ENCODE measurements at regions not wholly inside any gene's neighbourhood (a gene's known extent, or its start where the extent isn't known, plus 50 kb on each side); places are given as distances from the start of the nearest gene placed in this dataset.

DNA sequence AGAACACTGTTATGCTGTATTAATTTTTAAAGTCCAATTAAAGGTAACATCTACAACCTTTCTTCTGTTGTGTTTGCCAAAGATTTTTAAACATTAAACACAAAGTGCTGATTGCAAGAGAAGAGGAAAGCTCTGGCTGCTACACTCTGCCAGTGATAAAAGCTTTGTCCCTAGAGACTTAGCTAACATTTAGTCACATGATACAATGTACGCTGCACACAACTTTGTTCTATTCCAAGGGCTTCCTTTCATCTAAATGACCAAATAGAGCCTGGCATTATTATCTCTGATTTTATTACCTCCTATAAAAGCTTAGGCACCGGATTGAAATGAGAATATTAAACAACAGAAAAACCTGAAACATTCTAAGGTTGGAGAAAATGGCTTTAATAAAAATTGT is 388.7 kb upstream of the PMFBP1 start:
- Histone ChIP-seq H4K20me1 (ENCODE audit: control insufficient read depth, insufficient read depth, low read depth, low read length) (no peaks in the 10 kb centered on the region), H3K27ac (ENCODE audit: low read depth, low read length) (no peak overlapping the region), H3K4me2 (ENCODE audit: low read length) (no peak overlapping the region), H3K27me3 (ENCODE audit: control insufficient read depth, low read length) (no peaks in the 10 kb centered on the region), H3K4me1 (ENCODE audit: control insufficient read depth, low read length) (peaks cover 7% of the 10 kb centered on the region), H3K9me3 (ENCODE audit: control insufficient read depth, insufficient read depth, low read length) (no peaks in the 10 kb centered on the region), H3K9me2 (replicated peaks; ENCODE audit: control insufficient read depth, low read length) (no peaks in the 10 kb centered on the region), H3K4me3 (ENCODE audit: low read length) (no peak overlapping the region), H3K36me3 (ENCODE audit: control insufficient read depth, low read length) (no peaks in the 10 kb centered on the region), H3K79me2 (ENCODE audit: control insufficient read depth, low read length) (no peaks in the 10 kb centered on the region), H3F3A (ENCODE audit: control insufficient read depth, insufficient read depth) (peaks cover 5% of the 10 kb centered on the region; the same call in 1 of the 2 replicates)
- TF ChIP-seq, protein P1, sequence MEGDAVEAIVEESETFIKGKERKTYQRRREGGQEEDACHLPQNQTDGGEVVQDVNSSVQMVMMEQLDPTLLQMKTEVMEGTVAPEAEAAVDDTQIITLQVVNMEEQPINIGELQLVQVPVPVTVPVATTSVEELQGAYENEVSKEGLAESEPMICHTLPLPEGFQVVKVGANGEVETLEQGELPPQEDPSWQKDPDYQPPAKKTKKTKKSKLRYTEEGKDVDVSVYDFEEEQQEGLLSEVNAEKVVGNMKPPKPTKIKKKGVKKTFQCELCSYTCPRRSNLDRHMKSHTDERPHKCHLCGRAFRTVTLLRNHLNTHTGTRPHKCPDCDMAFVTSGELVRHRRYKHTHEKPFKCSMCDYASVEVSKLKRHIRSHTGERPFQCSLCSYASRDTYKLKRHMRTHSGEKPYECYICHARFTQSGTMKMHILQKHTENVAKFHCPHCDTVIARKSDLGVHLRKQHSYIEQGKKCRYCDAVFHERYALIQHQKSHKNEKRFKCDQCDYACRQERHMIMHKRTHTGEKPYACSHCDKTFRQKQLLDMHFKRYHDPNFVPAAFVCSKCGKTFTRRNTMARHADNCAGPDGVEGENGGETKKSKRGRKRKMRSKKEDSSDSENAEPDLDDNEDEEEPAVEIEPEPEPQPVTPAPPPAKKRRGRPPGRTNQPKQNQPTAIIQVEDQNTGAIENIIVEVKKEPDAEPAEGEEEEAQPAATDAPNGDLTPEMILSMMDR (IDR thresholded peaks at IDR 0.05; ENCODE audit: low read depth, low read length, poor library complexity, severe bottlenecking): no peak
- TF ChIP-seq EZH2phosphoT487 (IDR thresholded peaks at IDR 0.05; ENCODE audit: borderline replicate concordance, low read length): no peak

DNA sequence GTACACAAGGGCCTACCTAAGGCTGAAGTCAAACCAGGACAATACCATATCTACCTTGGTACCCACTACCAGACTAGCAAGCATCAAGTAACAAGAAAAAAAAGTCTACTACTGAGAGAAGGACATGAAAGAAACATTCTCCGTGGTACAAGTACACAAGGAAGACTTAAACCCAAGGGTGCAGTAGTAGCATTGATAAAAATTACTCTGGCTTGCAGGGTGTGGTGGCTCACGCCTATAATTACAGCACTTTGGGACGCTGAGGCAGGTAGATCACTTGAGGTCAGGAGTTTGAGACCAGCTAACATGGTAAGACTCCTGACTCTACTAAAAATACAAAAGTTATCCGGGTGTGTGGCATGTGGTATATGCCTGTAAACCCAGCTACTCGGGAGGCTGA is 386.5 kb upstream of the PMFBP1 start:
- no peak overlapping the region for H3K4me3 ChIP-seq (ENCODE audit: low read length)
- H3K4me2 ChIP-seq (ENCODE audit: low read length): no peak overlapping the region
- H3K9me2 ChIP-seq (replicated peaks; ENCODE audit: control insufficient read depth, low read length): no peaks in the 10 kb centered on the region
- H3K4me1 ChIP-seq (ENCODE audit: control insufficient read depth, low read length): peaks cover 7% of the 10 kb centered on the region
- H3F3A ChIP-seq (ENCODE audit: control insufficient read depth, insufficient read depth): peaks cover 5% of the 10 kb centered on the region; the same call in 1 of the 2 replicates
- H3K79me2 ChIP-seq (ENCODE audit: control insufficient read depth, low read length): no peaks in the 10 kb centered on the region
- no peaks in the 10 kb centered on the region for H3K9me3 ChIP-seq (ENCODE audit: control insufficient read depth, insufficient read depth, low read length)
- TF ChIP-seq, protein P1 (IDR thresholded peaks at IDR 0.05; ENCODE audit: low read depth, low read length, poor library complexity, severe bottlenecking): no peak
- no peak for TF ChIP-seq EZH2phosphoT487 (IDR thresholded peaks at IDR 0.05; ENCODE audit: borderline replicate concordance, low read length)
- H3K27me3 ChIP-seq (ENCODE audit: control insufficient read depth, low read length): no peaks in the 10 kb centered on the region
- H4K20me1 ChIP-seq (ENCODE audit: control insufficient read depth, insufficient read depth, low read depth, low read length): no peaks in the 10 kb centered on the region
- no peaks in the 10 kb centered on the region for H3K36me3 ChIP-seq (ENCODE audit: control insufficient read depth, low read length)
- no peak overlapping the region for H3K27ac ChIP-seq (ENCODE audit: low read depth, low read length)

DNA sequence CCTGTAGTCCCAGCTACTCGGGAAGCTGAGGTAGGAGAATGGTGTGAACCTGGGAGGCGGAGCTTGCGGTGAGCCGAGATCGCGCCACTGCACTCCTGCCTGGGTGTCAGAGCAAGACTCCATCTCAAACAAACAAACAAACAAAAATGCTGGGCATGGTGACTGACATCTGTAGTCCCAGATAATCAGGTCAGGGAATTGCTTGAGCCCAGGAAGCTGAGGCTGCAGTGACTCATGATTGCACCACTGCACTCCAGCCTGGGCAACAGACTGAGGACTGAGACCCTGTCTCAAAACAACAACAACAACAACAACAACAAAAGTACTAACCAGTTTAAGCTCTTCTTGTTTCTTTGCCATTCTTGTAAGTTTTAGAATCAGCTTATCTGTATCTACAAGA is 383.0 kb upstream of the PMFBP1 start:
- TF ChIP-seq, protein P1 (IDR thresholded peaks at IDR 0.05; ENCODE audit: low read depth, low read length, poor library complexity, severe bottlenecking): no peak
- TF ChIP-seq EZH2phosphoT487 (IDR thresholded peaks at IDR 0.05; ENCODE audit: borderline replicate concordance, low read length): no peak
- H3K4me3 ChIP-seq (ENCODE audit: low read length): no peak overlapping the region

More for the DNA sequence above, 383.0 kb upstream of the PMFBP1 start:
- Histone ChIP-seq H3K36me3 (ENCODE audit: control insufficient read depth, low read length) (no peaks in the 10 kb centered on the region), H3K27ac (ENCODE audit: low read depth, low read length) (no peak overlapping the region), H3K27me3 (ENCODE audit: control insufficient read depth, low read length) (no peaks in the 10 kb centered on the region), H3K4me2 (ENCODE audit: low read length) (no peak overlapping the region), H3F3A (ENCODE audit: control insufficient read depth, insufficient read depth) (no peaks in the 10 kb centered on the region), H3K79me2 (ENCODE audit: control insufficient read depth, low read length) (no peaks in the 10 kb centered on the region), H4K20me1 (ENCODE audit: control insufficient read depth, insufficient read depth, low read depth, low read length) (no peaks in the 10 kb centered on the region), H3K9me2 (replicated peaks; ENCODE audit: control insufficient read depth, low read length) (no peaks in the 10 kb centered on the region), H3K4me1 (ENCODE audit: control insufficient read depth, low read length) (no peaks in the 10 kb centered on the region), H3K9me3 (ENCODE audit: control insufficient read depth, insufficient read depth, low read length) (no peaks in the 10 kb centered on the region)

Data from DOHH2 (cell line).